Endodermal cell (in vitro differentiated cells): ENCODE measurements at regions not wholly inside any gene's neighbourhood (a gene's known extent, or its start where the extent isn't known, plus 50 kb on each side); places are given as distances from the start of the nearest gene placed in this dataset. TPM values are rescaled to one million over a fixed set of nuclear protein-coding genes. Genes with fewer than 3 reads are reported as not detected.

Experiments
- DNase-seq: peaks from one replicate; pipeline ENCODE4 v3.0.0-alpha.2; 2017
- H3K27ac ChIP-seq: 2 replicates; pipeline ENCODE4 v1.5.1; 2013; ENCODE audit warnings: mild to moderate bottlenecking, low read depth, low read length, moderate library complexity
- H3K27me3 ChIP-seq: 2 replicates; pipeline ENCODE4 v1.6.1; 2013; ENCODE audit warnings: mild to moderate bottlenecking, low read length, moderate library complexity; ENCODE audit not compliant: insufficient read depth, control insufficient read depth, poor library complexity, severe bottlenecking
- H3K36me3 ChIP-seq: 2 replicates; pipeline ENCODE4 v1.7.0; 2013; ENCODE audit warnings: mild to moderate bottlenecking, low read length, moderate library complexity; ENCODE audit not compliant: control insufficient read depth, insufficient read depth
- H3K4me1 ChIP-seq: one replicate; pipeline ENCODE4 v1.7.0; 2013; ENCODE audit warnings: low read length; ENCODE audit not compliant: control insufficient read depth, insufficient read depth
- H3K4me3 ChIP-seq: 2 replicates; pipeline ENCODE4 v1.5.1; 2013; ENCODE audit warnings: mild to moderate bottlenecking, low read length, moderate library complexity
- H3K9ac ChIP-seq: 2 replicates; pipeline ENCODE4 v1.6.1; 2013; ENCODE audit warnings: mild to moderate bottlenecking, low read length, moderate library complexity; ENCODE audit not compliant: poor library complexity, severe bottlenecking; ENCODE audit errors: extremely low read depth
- H3K9me3 ChIP-seq: 2 replicates; pipeline ENCODE4 v1.6.1; 2013; ENCODE audit warnings: mild to moderate bottlenecking, low read length, moderate library complexity; ENCODE audit not compliant: control insufficient read depth
- H3K27ac Mint-ChIP-seq: 2 replicates; pipeline ENCODE4 v1.8.0; 2020; ENCODE audit warnings: mixed read lengths
- H3K27me3 Mint-ChIP-seq: 2 replicates; pipeline ENCODE4 v1.8.0; 2021; ENCODE audit warnings: mild to moderate bottlenecking, mixed read lengths; ENCODE audit not compliant: insufficient read depth
- H3K36me3 Mint-ChIP-seq: 2 replicates; pipeline ENCODE4 v1.8.0; 2020; ENCODE audit warnings: low read depth, mixed read lengths
- H3K4me1 Mint-ChIP-seq: 2 replicates; pipeline ENCODE4 v1.8.0; 2020; ENCODE audit warnings: mixed read lengths
- H3K4me3 Mint-ChIP-seq: 2 replicates; pipeline ENCODE4 v1.8.0; 2020; ENCODE audit warnings: mild to moderate bottlenecking, moderate library complexity, mixed read lengths
- H3K9me3 Mint-ChIP-seq: 2 replicates; pipeline ENCODE4 v1.8.0; 2020; ENCODE audit warnings: mild to moderate bottlenecking, mixed read lengths
- WGBS, 2 experiments: methylation state at CpG; one replicate each; pipeline versions ENCODE4 v1.1.5 to v1.1.7; 2013; ENCODE audit warnings: missing lambda C conversion rate in 2 of 2, mixed read lengths in 1 of 2; ENCODE audit not compliant: insufficient coverage in 1 of 2, insufficient read length in 1 of 2; 5-methylcytosine and 5-hydroxymethylcytosine counted together
- microRNA-seq: library from miRNA; unstranded; fragments of <30 nt; microRNA quantifications from one replicate; pipeline ENCODE4 v1.2.0, GENCODE V29; 2020; ENCODE audit warnings: borderline microRNAs expressed
- TF ChIP-seq, protein P1 (sequence below): fragments of 200-600 bp; sonication (generic); conservative IDR thresholded peaks from 2 replicates; pipeline ENCODE4 v1.5.0; 2021; ENCODE audit warnings: antibody characterized with exemption, mild to moderate bottlenecking

DNA sequence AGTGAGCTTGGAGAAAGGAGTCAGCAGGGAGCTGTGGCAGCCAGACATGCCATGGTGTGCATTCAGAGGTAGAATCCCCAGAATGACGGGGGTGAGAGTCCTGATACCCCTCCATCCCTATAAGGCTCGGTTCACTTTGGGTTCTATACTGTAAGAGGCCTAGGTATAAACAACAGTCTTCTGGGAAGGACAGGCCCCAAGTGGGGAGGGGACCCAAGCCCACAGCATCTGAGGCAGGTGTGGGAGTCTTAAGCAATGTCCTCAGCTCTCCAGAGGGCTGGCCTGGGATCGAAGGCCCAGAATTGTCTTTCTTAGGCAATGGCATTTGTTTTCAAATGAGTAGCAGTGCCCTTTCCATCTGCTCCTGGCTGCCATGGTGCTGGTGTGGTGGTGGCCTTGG lies 50.2 kb upstream of the MAMLD1 start:
- Histone ChIP-seq H3K27ac (no peak overlapping the region), H3K9ac (no peak overlapping the region), H3K4me3 (no peak overlapping the region), H3K9me3 (no peaks in the 10 kb centered on the region), H3K4me1 (no peaks in the 10 kb centered on the region), H3K27me3 (no peaks in the 10 kb centered on the region), H3K36me3 (no peaks in the 10 kb centered on the region)
- H3K9me3 Mint-ChIP-seq: peaks cover 76% of the 10 kb centered on the region
- WGBS, 2 experiments: 64% methylated on average over 3 of the region's 3 CpGs; no CpG with 5 or more reads in 1 of the 2 experiments
- no peak overlapping the region for H3K27ac Mint-ChIP-seq
- H3K4me1 Mint-ChIP-seq: peaks cover 7% of the 10 kb centered on the region
- no peak overlapping the region for H3K4me3 Mint-ChIP-seq
- no peak for DNase-seq
- no peaks in the 10 kb centered on the region for H3K36me3 Mint-ChIP-seq
- TF ChIP-seq, protein P1, sequence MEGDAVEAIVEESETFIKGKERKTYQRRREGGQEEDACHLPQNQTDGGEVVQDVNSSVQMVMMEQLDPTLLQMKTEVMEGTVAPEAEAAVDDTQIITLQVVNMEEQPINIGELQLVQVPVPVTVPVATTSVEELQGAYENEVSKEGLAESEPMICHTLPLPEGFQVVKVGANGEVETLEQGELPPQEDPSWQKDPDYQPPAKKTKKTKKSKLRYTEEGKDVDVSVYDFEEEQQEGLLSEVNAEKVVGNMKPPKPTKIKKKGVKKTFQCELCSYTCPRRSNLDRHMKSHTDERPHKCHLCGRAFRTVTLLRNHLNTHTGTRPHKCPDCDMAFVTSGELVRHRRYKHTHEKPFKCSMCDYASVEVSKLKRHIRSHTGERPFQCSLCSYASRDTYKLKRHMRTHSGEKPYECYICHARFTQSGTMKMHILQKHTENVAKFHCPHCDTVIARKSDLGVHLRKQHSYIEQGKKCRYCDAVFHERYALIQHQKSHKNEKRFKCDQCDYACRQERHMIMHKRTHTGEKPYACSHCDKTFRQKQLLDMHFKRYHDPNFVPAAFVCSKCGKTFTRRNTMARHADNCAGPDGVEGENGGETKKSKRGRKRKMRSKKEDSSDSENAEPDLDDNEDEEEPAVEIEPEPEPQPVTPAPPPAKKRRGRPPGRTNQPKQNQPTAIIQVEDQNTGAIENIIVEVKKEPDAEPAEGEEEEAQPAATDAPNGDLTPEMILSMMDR: no peak
- no peaks in the 10 kb centered on the region for H3K27me3 Mint-ChIP-seq

Small RNA genes lying in the stretch of these regions (microRNA-seq; reads per million reads assigned to microRNA genes)
- not detected for gene MIR2114
